HG02870 (cell line): ENCODE measurements at regions not wholly inside any gene's neighbourhood (a gene's known extent, or its start where the extent isn't known, plus 50 kb on each side); places are given as distances from the start of the nearest gene placed in this dataset.

Experiments
- ATAC-seq: cut with Tn5 transposase; IDR thresholded peaks from one replicate; pipeline ENCODE4 v1.9.1; 2021; ENCODE audit warnings: mild to moderate bottlenecking, moderate library complexity; ENCODE audit not compliant: unreplicated experiment

- no peak for ATAC-seq
These were observed 268.0 kb downstream of the ZEB1 start for GRCh38 chr10:31586723-31587638.

GRCh38 chr10:31584876-31585275, 265.9 kb downstream of the ZEB1 start:
- ATAC-seq = no peak

- ATAC-seq = no peak
These were observed 265.1 kb downstream of the ZEB1 start for GRCh38 chr10:31584098-31584631.

- no peak for ATAC-seq
These were observed 264.3 kb downstream of the ZEB1 start for GRCh38 chr10:31583293-31583692.

GRCh38 chr10:31582365-31583052, 263.5 kb downstream of the ZEB1 start:
- ATAC-seq = no peak

GRCh38 chr10:31581741-31582323, 262.8 kb downstream of the ZEB1 start:
- ATAC-seq = peak; percentile 75

GRCh38 chr10:31580646-31581045, 261.6 kb downstream of the ZEB1 start:
- no peak for ATAC-seq
